Neuronal stem cell (in vitro differentiated cells): ENCODE measurements at regions not wholly inside any gene's neighbourhood (a gene's known extent, or its start where the extent isn't known, plus 50 kb on each side); places are given as distances from the start of the nearest gene placed in this dataset.

ENCODE experiments used
- DNase-seq: peaks from one replicate; pipeline ENCODE4 v3.0.0-alpha.2; 2013; ENCODE audit warnings: low spot score
- H2AFZ ChIP-seq: one replicate; pipeline ENCODE4 v1.6.1; 2013; ENCODE audit warnings: mild to moderate bottlenecking, low read length, inconsistent platforms
- H2AK5ac ChIP-seq: 2 replicates; pipeline ENCODE4 v1.6.1; 2013; ENCODE audit warnings: low read depth, mild to moderate bottlenecking, inconsistent platforms, low read length, moderate library complexity, mixed read lengths
- H2BK120ac ChIP-seq: 2 replicates; pipeline ENCODE4 v1.6.1; 2013; ENCODE audit warnings: low read depth, mild to moderate bottlenecking, inconsistent platforms, low read length, moderate library complexity, mixed read lengths
- H2BK12ac ChIP-seq: one replicate; pipeline ENCODE4 v1.6.1; 2013; ENCODE audit warnings: low read length, inconsistent platforms
- H2BK15ac ChIP-seq: 2 replicates; pipeline ENCODE4 v1.6.1; 2013; ENCODE audit warnings: mild to moderate bottlenecking, low read length, inconsistent platforms, mixed read lengths
- H2BK5ac ChIP-seq: one replicate; pipeline ENCODE4 v1.6.1; 2013; ENCODE audit warnings: inconsistent platforms, mild to moderate bottlenecking, low read length, moderate library complexity
- H3K14ac ChIP-seq: one replicate; pipeline ENCODE4 v1.6.1; 2013; ENCODE audit warnings: low read length, inconsistent platforms
- H3K18ac ChIP-seq: 2 replicates; pipeline ENCODE4 v1.6.1; 2013; ENCODE audit warnings: low read length, inconsistent platforms
- H3K23ac ChIP-seq: 2 replicates; pipeline ENCODE4 v1.6.1; 2013; ENCODE audit warnings: low read depth, mild to moderate bottlenecking, mixed read lengths, low read length, inconsistent platforms; ENCODE audit not compliant: poor library complexity
- H3K27ac ChIP-seq: replicated peaks from 3 replicates; pipeline ENCODE4 v1.5.1; 2013; ENCODE audit warnings: low read length, inconsistent platforms
- H3K27me3 ChIP-seq, 3 experiments: 2 replicates each; pipeline ENCODE4 v1.6.1; 2013; ENCODE audit warnings: low read length in 3 of 3, mild to moderate bottlenecking in 2 of 3, inconsistent platforms in 1 of 3, low read depth in 1 of 3, mixed read lengths in 1 of 3, moderate library complexity in 1 of 3; ENCODE audit not compliant: control insufficient read depth in 3 of 3, insufficient read depth in 3 of 3
- H3K36me3 ChIP-seq, 2 donors: replicated peaks in 1 of 2; 2 replicates each; pipeline ENCODE4 v1.6.1; 2013; ENCODE audit warnings: low read length in 2 of 2; ENCODE audit not compliant: control insufficient read depth in 2 of 2, insufficient read depth in 2 of 2
- H3K4ac ChIP-seq: 2 replicates; pipeline ENCODE4 v1.6.1; 2013; ENCODE audit warnings: inconsistent platforms, mild to moderate bottlenecking, low read length, moderate library complexity
- H3K4me1 ChIP-seq, 2 donors: 1 replicate in 1 of 2; 2 replicates in 1 of 2; pipeline ENCODE4 v1.6.1; 2013; ENCODE audit warnings: low read length in 2 of 2, low read depth in 1 of 2; ENCODE audit not compliant: control insufficient read depth in 2 of 2, insufficient read depth in 1 of 2
- H3K4me2 ChIP-seq: one replicate; pipeline ENCODE4 v1.6.1; 2013; ENCODE audit warnings: mild to moderate bottlenecking, low read length, inconsistent platforms; ENCODE audit not compliant: insufficient read depth, poor library complexity, severe bottlenecking
- H3K4me3 ChIP-seq, 2 donors: 2 replicates each; pipeline ENCODE4 v1.5.1; 2013; ENCODE audit warnings: low read length in 2 of 2, mild to moderate bottlenecking in 2 of 2, inconsistent platforms in 1 of 2, moderate library complexity in 1 of 2
- H3K79me1 ChIP-seq: one replicate; pipeline ENCODE4 v1.6.1; 2013; ENCODE audit warnings: low read depth, mild to moderate bottlenecking, inconsistent platforms, low read length, moderate library complexity
- H3K9ac ChIP-seq: one replicate; pipeline ENCODE4 v1.6.1; 2013; ENCODE audit warnings: mild to moderate bottlenecking, low read depth, low read length, inconsistent platforms; ENCODE audit not compliant: poor library complexity
- H3K9me3 ChIP-seq, 2 donors: replicated peaks in 1 of 2; 2 replicates each; pipeline versions ENCODE3 to v1.6.1; 2013; ENCODE audit warnings: low read length in 2 of 2, mild to moderate bottlenecking in 2 of 2, inconsistent platforms in 1 of 2, low read depth in 1 of 2, mixed read lengths in 1 of 2, moderate library complexity in 1 of 2; ENCODE audit not compliant: control insufficient read depth in 2 of 2, insufficient read depth in 1 of 2
- H4K8ac ChIP-seq: one replicate; pipeline ENCODE4 v1.6.1; 2013; ENCODE audit warnings: low read depth, mild to moderate bottlenecking, inconsistent platforms, low read length, moderate library complexity
- H4K91ac ChIP-seq: one replicate; pipeline ENCODE4 v1.6.1; 2013; ENCODE audit warnings: low read length, low read depth, mild to moderate bottlenecking, inconsistent platforms; ENCODE audit not compliant: poor library complexity
- WGBS, 2 donors: extraction: QIAGEN DNeasy Blood & Tissue Kit; methylation state at CpG; one replicate each; pipeline ENCODE4 v1.1.7; 2013; ENCODE audit warnings: missing lambda C conversion rate in 2 of 2, mixed read lengths in 1 of 2; ENCODE audit not compliant: insufficient read length in 2 of 2, insufficient replicate concordance in 1 of 2; ENCODE audit errors: extremely low coverage in 2 of 2; 5-methylcytosine and 5-hydroxymethylcytosine counted together

DNA sequence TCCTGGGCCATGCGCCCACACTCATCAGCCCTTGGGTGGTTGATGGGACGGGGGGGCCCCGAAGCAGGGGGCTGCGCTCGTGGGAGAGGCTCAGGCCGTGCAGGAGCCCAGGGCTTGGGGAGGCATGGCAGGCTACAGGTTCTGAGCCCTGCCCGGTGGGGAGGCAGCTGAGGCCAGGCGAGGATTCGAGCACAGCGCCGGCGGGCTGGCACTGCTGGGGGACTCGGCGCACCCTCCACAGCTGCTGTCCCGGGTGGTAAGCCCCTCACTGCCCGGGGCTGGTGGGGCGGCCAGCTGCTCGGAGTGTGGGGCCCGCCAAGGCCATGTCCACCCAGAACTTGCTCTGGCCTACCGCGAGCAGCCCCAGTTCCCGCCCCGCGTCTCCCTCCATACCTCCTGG lies 295.8 kb upstream of the SEL1L start:
- H2AK5ac ChIP-seq = no peak overlapping the region
- no peak overlapping the region for H3K27ac ChIP-seq
- H3K18ac ChIP-seq = no peak overlapping the region
- H2BK120ac ChIP-seq = no peak overlapping the region
- H3K9me3 ChIP-seq = peaks cover 0 to under 1% of the 10 kb centered on the region in 2 donors
- H2BK15ac ChIP-seq = no peak overlapping the region
- no peak overlapping the region for H3K14ac ChIP-seq
- H3K23ac ChIP-seq = no peak overlapping the region
- no peak overlapping the region for H2BK12ac ChIP-seq
- no peaks in the 10 kb centered on the region for H3K36me3 ChIP-seq
- no peak overlapping the region for H4K8ac ChIP-seq
- no peaks in the 10 kb centered on the region for H3K27me3 ChIP-seq
- H3K79me1 ChIP-seq = no peaks in the 10 kb centered on the region
- no peak overlapping the region for H3K4me2 ChIP-seq
- WGBS, 2 donors = no CpG with 5 or more reads among the region's 24 CpGs
- H3K4ac ChIP-seq = no peak overlapping the region
- no peak for DNase-seq
- H2BK5ac ChIP-seq = no peak overlapping the region
- H3K4me3 ChIP-seq = no peak overlapping the region
- no peak overlapping the region for H2AFZ ChIP-seq
- no peak overlapping the region for H3K9ac ChIP-seq
- no peak overlapping the region for H4K91ac ChIP-seq
- H3K4me1 ChIP-seq = peaks cover 0 to 2% of the 10 kb centered on the region in 2 donors

DNA sequence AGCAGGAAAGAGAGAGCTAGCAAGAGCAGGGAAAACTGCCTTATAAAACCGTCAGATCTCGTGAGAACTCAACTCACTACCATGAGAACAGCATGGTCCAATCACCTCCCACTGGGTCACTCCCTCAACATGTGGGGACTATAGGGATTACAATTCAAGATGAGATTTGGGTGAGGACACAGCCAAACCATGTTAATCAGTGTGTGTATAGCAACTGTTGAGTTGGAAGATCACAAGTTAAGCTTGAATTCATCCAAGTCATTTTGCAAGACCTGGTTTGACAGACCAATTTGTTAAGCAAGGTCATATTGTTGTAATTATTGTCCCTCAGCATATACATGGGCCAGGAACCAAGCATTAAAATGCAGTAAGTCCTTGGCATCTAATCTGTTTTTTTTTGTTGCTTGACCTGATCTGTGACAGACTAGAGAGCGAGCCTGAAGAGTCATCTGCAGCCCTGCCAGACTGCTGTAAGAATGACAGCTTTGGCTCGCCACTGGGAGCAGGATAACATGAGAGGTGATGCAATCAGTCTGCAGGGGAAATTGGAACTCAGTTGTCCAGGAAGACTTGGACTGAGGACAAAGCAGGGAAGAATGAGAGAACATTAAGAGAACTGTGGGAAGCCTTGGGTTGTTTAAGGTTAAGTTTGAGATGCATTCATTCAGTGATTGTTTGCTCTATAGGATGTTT lies 297.6 kb upstream of the SEL1L start:
- Histone ChIP-seq H2BK15ac (no peak overlapping the region), H3K4me1 (peaks cover 0 to 2% of the 10 kb centered on the region in 2 donors), H4K8ac (no peak overlapping the region), H3K79me1 (no peaks in the 10 kb centered on the region), H3K9me3 (peaks cover 0 to 3% of the 10 kb centered on the region in 2 donors), H3K36me3 (no peaks in the 10 kb centered on the region), H2BK120ac (no peak overlapping the region), H3K14ac (no peak overlapping the region), H2AFZ (no peak overlapping the region), H4K91ac (no peak overlapping the region), H3K4me2 (no peak overlapping the region), H2AK5ac (no peak overlapping the region), H3K23ac (no peak overlapping the region), H2BK12ac (no peak overlapping the region), H3K4me3 (no peak overlapping the region), H3K27ac (no peak overlapping the region), H3K4ac (no peak overlapping the region), H3K27me3 (no peaks in the 10 kb centered on the region), H2BK5ac (no peak overlapping the region), H3K9ac (peak overlapping the region; percentile 27), H3K18ac (no peak overlapping the region)
- DNase-seq = no peak
- no CpG with 5 or more reads among the region's 4 CpGs for WGBS, 2 donors

DNA sequence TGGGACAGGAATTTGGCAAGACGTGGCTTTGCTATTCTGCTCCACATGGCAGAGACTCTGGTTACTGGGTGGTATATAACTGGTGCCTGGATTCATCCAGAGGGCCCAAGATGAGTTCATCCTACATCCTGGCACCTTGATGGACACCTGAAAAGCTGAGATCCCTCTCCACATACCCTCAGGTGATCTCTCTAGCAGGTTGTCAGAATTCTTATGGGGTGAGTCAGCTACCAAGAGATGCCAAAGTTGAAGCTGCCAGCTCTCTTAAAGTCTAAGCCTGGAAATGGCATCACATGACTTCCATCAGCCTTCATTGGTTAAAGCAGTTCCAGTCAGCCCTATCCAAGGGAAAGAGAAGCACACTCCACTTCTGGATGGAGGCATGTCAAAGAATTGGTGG lies 300.7 kb upstream of the SEL1L start:
- Histone ChIP-seq H3K4me2 (no peak overlapping the region), H4K91ac (no peak overlapping the region), H2BK15ac (no peak overlapping the region), H3K27ac (no peak overlapping the region), H2AK5ac (no peak overlapping the region), H3K4ac (no peak overlapping the region), H3K27me3 (no peaks in the 10 kb centered on the region), H3K18ac (no peak overlapping the region), H3K23ac (no peak overlapping the region), H3K79me1 (no peaks in the 10 kb centered on the region), H2BK5ac (no peak overlapping the region), H3K36me3 (no peaks in the 10 kb centered on the region), H2AFZ (no peak overlapping the region), H3K9ac (no peak overlapping the region), H3K14ac (no peak overlapping the region), H3K4me1 (peaks cover 0 to 2% of the 10 kb centered on the region in 2 donors), H3K9me3 (peaks cover 0 to 4% of the 10 kb centered on the region in 2 donors), H2BK120ac (no peak overlapping the region), H2BK12ac (no peak overlapping the region), H4K8ac (no peak overlapping the region), H3K4me3 (no peak overlapping the region)
- no CpG with 5 or more reads among the region's 1 CpG for WGBS, 2 donors
- DNase-seq = no peak

DNA sequence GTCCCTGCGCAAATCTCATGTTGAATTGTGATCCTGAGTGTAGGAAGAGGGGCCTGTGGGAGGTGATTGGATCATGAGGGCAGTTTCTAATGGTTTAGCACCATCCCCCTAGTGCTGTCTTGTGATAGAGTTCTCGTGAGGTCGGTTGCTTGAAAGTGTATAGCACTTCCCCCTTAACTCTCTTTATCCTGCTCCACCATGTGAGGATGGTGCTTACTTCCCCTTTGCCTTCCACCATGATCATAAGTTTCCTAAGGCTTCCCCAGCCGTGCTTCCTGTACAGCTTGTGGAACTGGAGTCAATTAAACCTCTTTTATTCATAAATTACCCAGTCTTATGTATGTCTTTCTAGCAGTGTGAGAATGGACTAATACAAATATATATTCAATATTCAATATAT lies 303.7 kb upstream of the SEL1L start:
- no peak overlapping the region for H3K4me2 ChIP-seq
- peaks cover 0 to 4% of the 10 kb centered on the region in 2 donors for H3K9me3 ChIP-seq
- no peak overlapping the region for H2AFZ ChIP-seq
- H3K9ac ChIP-seq = no peak overlapping the region
- no peak for DNase-seq
- H2BK15ac ChIP-seq = no peak overlapping the region
- no peak overlapping the region for H2BK5ac ChIP-seq
- no peak overlapping the region for H4K8ac ChIP-seq
- no peaks in the 10 kb centered on the region for H3K36me3 ChIP-seq
- no peak overlapping the region for H4K91ac ChIP-seq
- H3K23ac ChIP-seq = no peak overlapping the region
- no peak overlapping the region for H2BK12ac ChIP-seq
- no peak overlapping the region for H3K4ac ChIP-seq
- H3K18ac ChIP-seq = no peak overlapping the region
- no peaks in the 10 kb centered on the region for H3K27me3 ChIP-seq
- no peaks in the 10 kb centered on the region for H3K79me1 ChIP-seq
- no peak overlapping the region for H3K27ac ChIP-seq
- no peak overlapping the region for H3K4me3 ChIP-seq
- no peaks in the 10 kb centered on the region for H3K4me1 ChIP-seq
- H2AK5ac ChIP-seq = no peak overlapping the region
- no peak overlapping the region for H2BK120ac ChIP-seq
- no CpG with 5 or more reads among the region's 4 CpGs for WGBS, 2 donors
- H3K14ac ChIP-seq = no peak overlapping the region
